CD4-positive, CD25-positive, alpha-beta regulatory T cell (primary cell): ENCODE measurements at regions not wholly inside any gene's neighbourhood (a gene's known extent, or its start where the extent isn't known, plus 50 kb on each side); places are given as distances from the start of the nearest gene placed in this dataset.
A peak's percentile ranks its signal among the peaks of the same experiment; 100 is the strongest.

Experiments
- ATAC-seq, 2 donors: fragments of 150-1000 bp; cut with Tn5 transposase; one replicate each; pipeline ENCODE4 v1.10.0; 2021; ENCODE audit warnings: low read depth in 2 of 2, moderate number of reproducible peaks in 2 of 2, moderate library complexity in 1 of 2
- DNase-seq, 3 donors: peaks; one replicate each; pipeline versions ENCODE4 v3.0.0 to v3.0.0-alpha.2; 2012 to 2022; ENCODE audit warnings: mixed read lengths in 1 of 3
- H3K27ac ChIP-seq: one replicate; pipeline ENCODE4 v1.7.0; 2013; ENCODE audit warnings: mild to moderate bottlenecking, low read length; ENCODE audit not compliant: insufficient read depth, poor library complexity, severe bottlenecking
- H3K27me3 ChIP-seq: one replicate; pipeline ENCODE4 v1.7.0; 2013; ENCODE audit warnings: low read length; ENCODE audit not compliant: control insufficient read depth, insufficient read depth
- H3K36me3 ChIP-seq: one replicate; pipeline ENCODE4 v1.7.0; 2013; ENCODE audit warnings: mild to moderate bottlenecking, low read length, moderate library complexity; ENCODE audit not compliant: control insufficient read depth, insufficient read depth
- H3K4me1 ChIP-seq: 2 replicates; pipeline ENCODE4 v1.7.0; 2013; ENCODE audit warnings: mild to moderate bottlenecking, low read length; ENCODE audit not compliant: insufficient read depth, control insufficient read depth, poor library complexity, severe bottlenecking
- H3K4me3 ChIP-seq: one replicate; pipeline ENCODE4 v1.7.0; 2013; ENCODE audit warnings: low read depth, mild to moderate bottlenecking, low read length, moderate library complexity
- H3K9me3 ChIP-seq, 2 experiments: 1 replicate in 1 of 2; 2 replicates in 1 of 2; pipeline ENCODE4 v1.7.0; 2013; ENCODE audit warnings: low read length in 2 of 2, mild to moderate bottlenecking in 1 of 2, moderate library complexity in 1 of 2; ENCODE audit not compliant: control insufficient read depth in 2 of 2
- H3K27ac Mint-ChIP-seq, 3 donors: one replicate each; pipeline ENCODE4 v1.8.0; 2020 to 2022; ENCODE audit warnings: mild to moderate bottlenecking in 3 of 3, mixed read lengths in 3 of 3, moderate library complexity in 2 of 3
- H3K27me3 Mint-ChIP-seq: one replicate; pipeline ENCODE4 v1.8.0; 2022; ENCODE audit warnings: mild to moderate bottlenecking, mixed read lengths
- H3K36me3 Mint-ChIP-seq: one replicate; pipeline ENCODE4 v1.8.0; 2020; ENCODE audit warnings: mixed read lengths
- H3K4me1 Mint-ChIP-seq, 4 donors: one replicate each; pipeline ENCODE4 v1.8.0; 2020 to 2022; ENCODE audit warnings: mixed read lengths in 4 of 4, mild to moderate bottlenecking in 1 of 4
- H3K4me3 Mint-ChIP-seq, 4 donors: one replicate each; pipeline ENCODE4 v1.8.0; 2020 to 2022; ENCODE audit warnings: mild to moderate bottlenecking in 4 of 4, mixed read lengths in 4 of 4, moderate library complexity in 3 of 4
- H3K9me3 Mint-ChIP-seq, 7 donors: one replicate each; pipeline ENCODE4 v1.8.0; 2020 to 2022; ENCODE audit warnings: mixed read lengths in 7 of 7, mild to moderate bottlenecking in 3 of 7, moderate library complexity in 2 of 7

GRCh38 chr10:88118729-88119128, 255.3 kb downstream of the PTEN start:
- no peak for ATAC-seq
- H3K27ac Mint-ChIP-seq = no peak overlapping the region
- H3K27ac ChIP-seq = no peak overlapping the region
- H3K4me1 Mint-ChIP-seq = peaks cover 7 to 18% (median 13%) of the 10 kb centered on the region in 4 donors
- H3K9me3 Mint-ChIP-seq = no peaks in the 10 kb centered on the region
- no peaks in the 10 kb centered on the region for H3K27me3 Mint-ChIP-seq
- no peaks in the 10 kb centered on the region for H3K9me3 ChIP-seq
- no peaks in the 10 kb centered on the region for H3K27me3 ChIP-seq
- H3K4me3 ChIP-seq = no peak overlapping the region
- H3K36me3 Mint-ChIP-seq = no peaks in the 10 kb centered on the region
- no peak overlapping the region for H3K4me3 Mint-ChIP-seq
- H3K4me1 ChIP-seq = peaks cover 34% of the 10 kb centered on the region
- DNase-seq = no peak
- no peaks in the 10 kb centered on the region for H3K36me3 ChIP-seq

- H3K27ac ChIP-seq = no peak overlapping the region
- H3K4me1 ChIP-seq = peaks cover 33% of the 10 kb centered on the region
- ATAC-seq (no peak), DNase-seq (no peak)
- no peak overlapping the region for H3K4me3 ChIP-seq
- Mint-ChIP-seq H3K4me1 (peaks cover 7 to 17% (median 12%) of the 10 kb centered on the region in 4 donors), H3K4me3 (no peak overlapping the region), H3K36me3 (no peaks in the 10 kb centered on the region), H3K27ac (no peak overlapping the region), H3K27me3 (no peaks in the 10 kb centered on the region), H3K9me3 (no peaks in the 10 kb centered on the region)
- no peaks in the 10 kb centered on the region for H3K9me3 ChIP-seq
- no peaks in the 10 kb centered on the region for H3K27me3 ChIP-seq
- no peaks in the 10 kb centered on the region for H3K36me3 ChIP-seq
Measured at GRCh38 chr10:88119160-88119559, 255.7 kb downstream of the PTEN start.

- DNase-seq = no peak
- Mint-ChIP-seq H3K9me3 (no peaks in the 10 kb centered on the region), H3K4me3 (no peak overlapping the region), H3K4me1 (peaks cover 4 to 11% (median 8%) of the 10 kb centered on the region in 4 donors), H3K27me3 (no peaks in the 10 kb centered on the region), H3K36me3 (no peaks in the 10 kb centered on the region), H3K27ac (peak overlapping the region in 1 of 3 donors; percentile 81)
- Histone ChIP-seq H3K36me3 (no peaks in the 10 kb centered on the region), H3K4me1 (peaks cover 29% of the 10 kb centered on the region), H3K9me3 (no peaks in the 10 kb centered on the region), H3K27ac (no peak overlapping the region), H3K27me3 (no peaks in the 10 kb centered on the region), H3K4me3 (no peak overlapping the region)
- ATAC-seq = no peak
Measured at GRCh38 chr10:88120075-88120474, 256.6 kb downstream of the PTEN start.

- Mint-ChIP-seq H3K4me3 (no peak overlapping the region), H3K27me3 (no peaks in the 10 kb centered on the region), H3K36me3 (no peaks in the 10 kb centered on the region), H3K27ac (peak overlapping the region in 1 of 3 donors; percentile 81), H3K4me1 (peaks cover 0 to 11% (median 6%) of the 10 kb centered on the region in 4 donors), H3K9me3 (peaks cover 0 to 2% (median 0%) of the 10 kb centered on the region in 7 donors)
- ATAC-seq (no peak), DNase-seq (no peak)
- Histone ChIP-seq H3K27ac (no peak overlapping the region), H3K36me3 (no peaks in the 10 kb centered on the region), H3K27me3 (no peaks in the 10 kb centered on the region), H3K4me1 (peaks cover 29% of the 10 kb centered on the region), H3K4me3 (no peak overlapping the region), H3K9me3 (no peaks in the 10 kb centered on the region)
Measured at GRCh38 chr10:88120599-88121333, 257.3 kb downstream of the PTEN start.

GRCh38 chr10:88121361-88121760, 257.9 kb downstream of the PTEN start:
- H3K36me3 Mint-ChIP-seq = no peaks in the 10 kb centered on the region

GRCh38 chr10:88122145-88122544, 258.7 kb downstream of the PTEN start:
- Mint-ChIP-seq H3K4me1 (peaks cover 0 to 11% (median 6%) of the 10 kb centered on the region in 4 donors), H3K27ac (no peak overlapping the region), H3K4me3 (no peak overlapping the region), H3K27me3 (no peaks in the 10 kb centered on the region), H3K36me3 (no peaks in the 10 kb centered on the region), H3K9me3 (peaks cover 0 to 2% (median 0%) of the 10 kb centered on the region in 7 donors)
- Histone ChIP-seq H3K9me3 (no peaks in the 10 kb centered on the region), H3K4me3 (no peak overlapping the region), H3K4me1 (peaks cover 23% of the 10 kb centered on the region), H3K36me3 (no peaks in the 10 kb centered on the region), H3K27me3 (no peaks in the 10 kb centered on the region), H3K27ac (no peak overlapping the region)
- ATAC-seq (no peak), DNase-seq (no peak)

More at GRCh38 chr10:88121361-88121760, 257.9 kb downstream of the PTEN start:
- H3K27me3 Mint-ChIP-seq = no peaks in the 10 kb centered on the region
- no peak overlapping the region for H3K27ac ChIP-seq
- no peaks in the 10 kb centered on the region for H3K9me3 ChIP-seq
- peaks cover 0 to 11% (median 6%) of the 10 kb centered on the region in 4 donors for H3K4me1 Mint-ChIP-seq
- peaks cover 29% of the 10 kb centered on the region for H3K4me1 ChIP-seq
- ATAC-seq (no peak), DNase-seq (no peak)
- H3K9me3 Mint-ChIP-seq = peaks cover 0 to 2% (median 0%) of the 10 kb centered on the region in 7 donors
- H3K4me3 Mint-ChIP-seq = no peak overlapping the region
- no peak overlapping the region for H3K27ac Mint-ChIP-seq
- H3K36me3 ChIP-seq = no peaks in the 10 kb centered on the region
- no peaks in the 10 kb centered on the region for H3K27me3 ChIP-seq
- no peak overlapping the region for H3K4me3 ChIP-seq

GRCh38 chr10:88122576-88122975, 259.2 kb downstream of the PTEN start:
- DNase-seq = no peak
- ATAC-seq = no peak
- H3K27me3 Mint-ChIP-seq = no peaks in the 10 kb centered on the region
- no peak overlapping the region for H3K4me3 ChIP-seq
- no peak overlapping the region for H3K27ac Mint-ChIP-seq
- H3K4me1 Mint-ChIP-seq = peaks cover 0 to 11% (median 6%) of the 10 kb centered on the region in 4 donors
- no peak overlapping the region for H3K27ac ChIP-seq
- H3K9me3 Mint-ChIP-seq = peaks cover 0 to 2% (median 0%) of the 10 kb centered on the region in 7 donors
- H3K36me3 ChIP-seq = no peaks in the 10 kb centered on the region
- H3K27me3 ChIP-seq = no peaks in the 10 kb centered on the region
- H3K4me3 Mint-ChIP-seq = no peak overlapping the region
- peaks cover 19% of the 10 kb centered on the region for H3K4me1 ChIP-seq
- no peaks in the 10 kb centered on the region for H3K9me3 ChIP-seq
- H3K36me3 Mint-ChIP-seq = no peaks in the 10 kb centered on the region

- Mint-ChIP-seq H3K36me3 (no peaks in the 10 kb centered on the region), H3K4me1 (peaks cover 0 to 4% (median under 1%) of the 10 kb centered on the region in 4 donors), H3K27me3 (no peaks in the 10 kb centered on the region), H3K27ac (peak overlapping the region in 1 of 3 donors; percentile 23), H3K4me3 (no peak overlapping the region), H3K9me3 (peaks cover 0 to 2% (median 0%) of the 10 kb centered on the region in 7 donors)
- no peak for ATAC-seq
- Histone ChIP-seq H3K36me3 (no peaks in the 10 kb centered on the region), H3K9me3 (no peaks in the 10 kb centered on the region), H3K4me3 (no peak overlapping the region), H3K4me1 (no peaks in the 10 kb centered on the region), H3K27me3 (no peaks in the 10 kb centered on the region), H3K27ac (no peak overlapping the region)
- DNase-seq = no peak
Measured at GRCh38 chr10:88125766-88126165, 262.3 kb downstream of the PTEN start.
